NB4 (cell line): ENCODE measurements at regions not wholly inside any gene's neighbourhood (a gene's known extent, or its start where the extent isn't known, plus 50 kb on each side); places are given as distances from the start of the nearest gene placed in this dataset.

Experiments used
- CTCF ChIP-seq: IDR thresholded peaks from one replicate; pipeline ENCODE4 v1.5.1; 2012; ENCODE audit warnings: low read depth, low read length
- MYC ChIP-seq: IDR thresholded peaks from 2 replicates; pipeline ENCODE4 v1.6.1; 2011; ENCODE audit warnings: low read depth, low read length
- POLR2A ChIP-seq: IDR thresholded peaks from 2 replicates; pipeline ENCODE4 v1.6.1; 2011; ENCODE audit warnings: mild to moderate bottlenecking; ENCODE audit not compliant: insufficient read length; ENCODE audit errors: extremely low read depth
- TF ChIP-seq, protein P1 (sequence below): IDR thresholded peaks from 2 replicates; pipeline ENCODE4 v1.6.1; 2011; ENCODE audit warnings: low read depth, low read length

GRCh38 chr7:101767544-101767943, 49.9 kb upstream of the CUX1 start:
- no peak for TF ChIP-seq CTCF
- no peak for TF ChIP-seq POLR2A
- TF ChIP-seq MYC: no peak
- TF ChIP-seq, protein P1, sequence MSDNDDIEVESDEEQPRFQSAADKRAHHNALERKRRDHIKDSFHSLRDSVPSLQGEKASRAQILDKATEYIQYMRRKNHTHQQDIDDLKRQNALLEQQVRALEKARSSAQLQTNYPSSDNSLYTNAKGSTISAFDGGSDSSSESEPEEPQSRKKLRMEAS: no peak
